ENCODE measurements at regions not wholly inside any gene's neighbourhood (a gene's known extent, or its start where the extent isn't known, plus 50 kb on each side); places are given as distances from the start of the nearest gene placed in this dataset.

GRCh38 chr5:25544652-25545249, 900.0 kb upstream of the CDH10 start:
- TF ChIP-seq EZH2 (IDR thresholded peaks at IDR 0.05) (no peak), POLR2AphosphoS5 (IDR thresholded peaks at IDR 0.05; ENCODE audit: borderline replicate concordance, low read depth, low read length) (no peak), FOXP2 (optimal IDR thresholded peaks at IDR 0.05; ENCODE audit: control extremely low read depth, extremely low read length, insufficient read depth) (no peak)

Measured in SK-N-MC (cell line).